ENCODE measurements at regions not wholly inside any gene's neighbourhood (a gene's known extent, or its start where the extent isn't known, plus 50 kb on each side); places are given as distances from the start of the nearest gene placed in this dataset.
A peak's percentile ranks its signal among the peaks of the same experiment; 100 is the strongest.

DNA sequence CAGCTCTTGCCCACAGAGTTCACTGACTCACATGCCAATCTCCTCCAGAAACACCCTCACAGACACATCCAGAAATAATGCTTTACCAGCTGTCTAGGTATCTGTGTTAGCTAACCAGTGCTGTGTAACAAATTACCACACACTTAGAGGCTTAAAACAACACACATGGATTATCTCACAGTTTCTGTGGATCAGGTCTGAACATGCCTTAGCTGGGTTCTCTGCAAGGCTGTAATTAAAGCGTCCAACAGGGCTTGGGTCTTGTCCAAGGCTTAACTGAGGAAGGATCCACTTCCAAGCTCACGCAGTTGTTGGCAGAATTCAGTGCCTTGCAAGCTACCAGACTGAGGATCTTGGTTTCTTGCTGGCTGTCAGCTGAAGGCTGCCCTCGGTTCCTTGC is 92.5 kb upstream of the RGS4 start:
- H3F3A ChIP-seq (ENCODE audit: insufficient read depth, low read length): no peaks in the 10 kb centered on the region
- no peak for TF ChIP-seq CTCF (IDR thresholded peaks at IDR 0.05; ENCODE audit: low read length)
- TF ChIP-seq EZH2phosphoT487 (IDR thresholded peaks at IDR 0.05; ENCODE audit: low read length): no peak
- TF ChIP-seq EZH2 (optimal IDR thresholded peaks at IDR 0.05; ENCODE audit: low read depth, low read length): no peak
- peaks cover 9% of the 10 kb centered on the region; the same call in 1 of the 2 replicates for H3K4me1 ChIP-seq (ENCODE audit: low read length)
- no peaks in the 10 kb centered on the region for H3K9me3 ChIP-seq (replicated peaks; ENCODE audit: insufficient read depth, low read length)
- DNase-seq: no peak
- H3K79me2 ChIP-seq (ENCODE audit: low read length): no peaks in the 10 kb centered on the region
- no peak overlapping the region for H3K27ac ChIP-seq (ENCODE audit: low read length)
- no peaks in the 10 kb centered on the region for H4K20me1 ChIP-seq (ENCODE audit: insufficient read depth, low read length)
- H2AFZ ChIP-seq (ENCODE audit: low read length): no peak overlapping the region
- H3K9ac ChIP-seq (ENCODE audit: low read length): no peak overlapping the region
- no peaks in the 10 kb centered on the region for H3K27me3 ChIP-seq (replicated peaks; ENCODE audit: insufficient read depth, low read length)
- no peaks in the 10 kb centered on the region for H3K36me3 ChIP-seq (replicated peaks; ENCODE audit: insufficient read depth, low read length)
- H3K9me2 ChIP-seq (replicated peaks; ENCODE audit: insufficient read depth, low read length): no peaks in the 10 kb centered on the region
- H3K4me3 ChIP-seq (ENCODE audit: low read length): no peak overlapping the region
- no peak overlapping the region for H3K4me2 ChIP-seq (ENCODE audit: low read depth, low read length)

DNA sequence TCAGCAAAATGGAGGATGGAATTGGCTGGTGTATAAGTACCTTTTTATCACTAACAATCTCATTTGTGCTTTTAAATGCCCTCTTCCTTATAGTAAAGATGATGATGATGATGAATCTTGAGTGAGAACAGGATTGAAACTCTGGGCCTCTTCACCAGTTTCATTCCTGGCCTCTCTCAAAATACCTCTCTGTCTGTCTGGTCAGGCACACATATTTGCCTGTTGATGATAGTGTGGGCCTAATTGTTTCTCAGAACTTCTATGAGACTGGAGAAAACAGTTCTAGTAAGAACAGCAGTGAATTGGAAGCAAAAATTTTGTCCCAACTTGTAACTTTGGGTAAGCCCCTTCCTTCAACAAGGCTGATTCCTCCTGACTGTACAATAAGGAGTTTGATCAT is 94.4 kb upstream of the RGS4 start:
- Histone ChIP-seq H3K4me1 (ENCODE audit: low read length) (peaks cover 9% of the 10 kb centered on the region; the same call in 1 of the 2 replicates), H3F3A (ENCODE audit: insufficient read depth, low read length) (no peaks in the 10 kb centered on the region), H3K4me3 (ENCODE audit: low read length) (no peak overlapping the region), H3K27ac (ENCODE audit: low read length) (no peak overlapping the region), H3K9ac (ENCODE audit: low read length) (no peak overlapping the region), H3K9me2 (replicated peaks; ENCODE audit: insufficient read depth, low read length) (no peaks in the 10 kb centered on the region), H4K20me1 (ENCODE audit: insufficient read depth, low read length) (no peaks in the 10 kb centered on the region), H3K36me3 (replicated peaks; ENCODE audit: insufficient read depth, low read length) (no peaks in the 10 kb centered on the region), H3K27me3 (replicated peaks; ENCODE audit: insufficient read depth, low read length) (no peaks in the 10 kb centered on the region), H3K79me2 (ENCODE audit: low read length) (no peaks in the 10 kb centered on the region), H3K9me3 (replicated peaks; ENCODE audit: insufficient read depth, low read length) (no peaks in the 10 kb centered on the region), H2AFZ (ENCODE audit: low read length) (no peak overlapping the region), H3K4me2 (ENCODE audit: low read depth, low read length) (no peak overlapping the region)
- peak; percentile 29 for DNase-seq
- TF ChIP-seq EZH2phosphoT487 (IDR thresholded peaks at IDR 0.05; ENCODE audit: low read length) (no peak), EZH2 (optimal IDR thresholded peaks at IDR 0.05; ENCODE audit: low read depth, low read length) (no peak), CTCF (IDR thresholded peaks at IDR 0.05; ENCODE audit: low read length) (no peak)

DNA sequence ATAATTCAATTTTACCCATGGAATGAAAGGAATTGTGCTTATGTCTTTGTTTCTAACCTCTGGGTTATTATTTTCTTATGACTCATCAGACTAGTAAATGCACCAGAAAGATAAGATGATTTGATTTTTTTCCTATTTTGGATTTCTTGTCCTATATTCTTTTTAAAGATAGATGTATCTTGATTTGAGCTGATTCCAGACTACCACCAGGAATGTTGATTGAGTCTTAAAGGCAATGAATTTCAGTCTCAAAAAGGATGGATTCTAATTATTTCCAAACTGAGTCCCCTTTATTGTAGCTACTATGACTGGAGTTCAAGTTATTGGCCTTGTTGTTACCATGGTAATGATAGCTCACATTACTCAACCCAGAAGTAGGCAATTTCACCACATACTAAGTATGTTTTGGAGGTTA is 95.8 kb upstream of the RGS4 start:
- TF ChIP-seq CTCF (IDR thresholded peaks at IDR 0.05; ENCODE audit: low read length): no peak
- no peak for TF ChIP-seq EZH2phosphoT487 (IDR thresholded peaks at IDR 0.05; ENCODE audit: low read length)
- no peak for TF ChIP-seq EZH2 (optimal IDR thresholded peaks at IDR 0.05; ENCODE audit: low read depth, low read length)
- Histone ChIP-seq H3K4me2 (ENCODE audit: low read depth, low read length) (no peak overlapping the region), H2AFZ (ENCODE audit: low read length) (no peak overlapping the region), H3K27me3 (replicated peaks; ENCODE audit: insufficient read depth, low read length) (no peaks in the 10 kb centered on the region), H3K9me2 (replicated peaks; ENCODE audit: insufficient read depth, low read length) (no peaks in the 10 kb centered on the region), H3K79me2 (ENCODE audit: low read length) (no peaks in the 10 kb centered on the region), H3F3A (ENCODE audit: insufficient read depth, low read length) (no peaks in the 10 kb centered on the region), H4K20me1 (ENCODE audit: insufficient read depth, low read length) (no peaks in the 10 kb centered on the region), H3K9me3 (replicated peaks; ENCODE audit: insufficient read depth, low read length) (no peaks in the 10 kb centered on the region), H3K9ac (ENCODE audit: low read length) (no peak overlapping the region), H3K36me3 (replicated peaks; ENCODE audit: insufficient read depth, low read length) (no peaks in the 10 kb centered on the region), H3K4me1 (ENCODE audit: low read length) (peaks cover 9% of the 10 kb centered on the region; the same call in 1 of the 2 replicates), H3K27ac (ENCODE audit: low read length) (no peak overlapping the region), H3K4me3 (ENCODE audit: low read length) (no peak overlapping the region)
- no peak for DNase-seq

All from MM.1S (cell line).